DMS114 treated with DMSO at 0.1 percent for 48 hours (cell line): ENCODE measurements at regions not wholly inside any gene's neighbourhood (a gene's known extent, or its start where the extent isn't known, plus 50 kb on each side); places are given as distances from the start of the nearest gene placed in this dataset.
"Not testable (repeated sequence)": the region's sequence is repeated elsewhere in the genome, so short reads cannot be mapped to it uniquely, and the experiment has no call there.

ENCODE experiments used
- DNase-seq: peaks from one replicate; lab custom pipeline; 2025; ENCODE audit not compliant: unreplicated experiment; lab: John Stamatoyannopoulos, UW

- DNase-seq: no peak
These were observed 285.4 kb downstream of the TFAP2C start for GRCh38 chr20:56914532-56914931.

- DNase-seq: no peak
These were observed 287.2 kb downstream of the TFAP2C start for GRCh38 chr20:56916345-56916622.

GRCh38 chr20:56920041-56920440, 290.9 kb downstream of the TFAP2C start:
- DNase-seq: not testable (repeated sequence)

GRCh38 chr20:56922497-56922896, 293.4 kb downstream of the TFAP2C start:
- no peak for DNase-seq

GRCh38 chr20:56924292-56925081, 295.4 kb downstream of the TFAP2C start:
- no peak for DNase-seq

GRCh38 chr20:56925082-56925830, 296.1 kb downstream of the TFAP2C start:
- DNase-seq: no peak

- DNase-seq: no peak
These were observed 296.7 kb downstream of the TFAP2C start for GRCh38 chr20:56925831-56926170.

- DNase-seq: no peak
These were observed 297.4 kb downstream of the TFAP2C start for GRCh38 chr20:56926501-56926900.

GRCh38 chr20:56927127-56927526, 298.0 kb downstream of the TFAP2C start:
- DNase-seq: no peak

- no peak for DNase-seq
These were observed 298.9 kb downstream of the TFAP2C start for GRCh38 chr20:56928007-56928406.

- no peak for DNase-seq
These were observed 300.5 kb downstream of the TFAP2C start for GRCh38 chr20:56929606-56930005.

- no peak for DNase-seq
These were observed 301.8 kb downstream of the TFAP2C start for GRCh38 chr20:56930876-56931275.

- DNase-seq: no peak
These were observed 303.6 kb downstream of the TFAP2C start for GRCh38 chr20:56932575-56933330.

- DNase-seq: no peak
These were observed 304.2 kb downstream of the TFAP2C start for GRCh38 chr20:56933331-56933698.

- no peak for DNase-seq
These were observed 305.8 kb downstream of the TFAP2C start for GRCh38 chr20:56934888-56935287.

- DNase-seq: no peak
These were observed 311.4 kb downstream of the TFAP2C start for GRCh38 chr20:56940466-56940865.

- no peak for DNase-seq
These were observed 312.1 kb downstream of the TFAP2C start for GRCh38 chr20:56941101-56941686.

GRCh38 chr20:56943946-56944945, 315.1 kb downstream of the TFAP2C start:
- DNase-seq: no peak

GRCh38 chr20:56945057-56945456, 316.0 kb downstream of the TFAP2C start:
- DNase-seq: no peak

- DNase-seq: no peak
These were observed 316.8 kb downstream of the TFAP2C start for GRCh38 chr20:56945901-56946300.
